ENCODE measurements at regions not wholly inside any gene's neighbourhood (a gene's known extent, or its start where the extent isn't known, plus 50 kb on each side); places are given as distances from the start of the nearest gene placed in this dataset.
"Not testable (repeated sequence)": the region's sequence is repeated elsewhere in the genome, so short reads cannot be mapped to it uniquely, and the experiment has no call there.

- DNase-seq: no peak
Observed at GRCh38 chr10:42988517-42989395, 88.1 kb upstream of the RET start.

DNA sequence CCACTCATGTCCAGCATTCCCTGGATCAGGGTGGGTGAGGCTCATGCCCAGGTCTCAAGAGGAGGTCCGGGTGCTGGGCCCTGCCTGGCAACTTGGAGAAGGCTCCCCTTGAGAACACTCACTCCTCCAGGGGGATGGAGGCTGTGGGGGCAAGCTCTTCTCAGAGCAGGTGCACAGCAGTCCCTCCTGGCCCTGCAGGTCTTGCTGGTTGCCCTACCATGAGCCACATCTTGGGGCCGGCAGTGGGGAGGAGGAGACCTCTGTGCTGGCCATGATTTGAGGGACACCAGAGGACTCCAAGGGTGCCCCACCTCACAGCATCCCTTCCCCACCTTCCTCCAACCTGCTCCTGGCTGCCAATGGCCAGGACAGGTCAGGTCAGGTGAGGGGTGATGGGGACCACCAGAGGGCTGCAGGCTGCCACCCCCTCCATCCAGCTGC lies 87.4 kb upstream of the RET start:
- DNase-seq: no peak

GRCh38 chr10:42990016-42990720 lies 86.7 kb upstream of the RET start:
- DNase-seq: no peak

GRCh38 chr10:42990721-42991441 lies 86.0 kb upstream of the RET start:
- DNase-seq: no peak

DNA sequence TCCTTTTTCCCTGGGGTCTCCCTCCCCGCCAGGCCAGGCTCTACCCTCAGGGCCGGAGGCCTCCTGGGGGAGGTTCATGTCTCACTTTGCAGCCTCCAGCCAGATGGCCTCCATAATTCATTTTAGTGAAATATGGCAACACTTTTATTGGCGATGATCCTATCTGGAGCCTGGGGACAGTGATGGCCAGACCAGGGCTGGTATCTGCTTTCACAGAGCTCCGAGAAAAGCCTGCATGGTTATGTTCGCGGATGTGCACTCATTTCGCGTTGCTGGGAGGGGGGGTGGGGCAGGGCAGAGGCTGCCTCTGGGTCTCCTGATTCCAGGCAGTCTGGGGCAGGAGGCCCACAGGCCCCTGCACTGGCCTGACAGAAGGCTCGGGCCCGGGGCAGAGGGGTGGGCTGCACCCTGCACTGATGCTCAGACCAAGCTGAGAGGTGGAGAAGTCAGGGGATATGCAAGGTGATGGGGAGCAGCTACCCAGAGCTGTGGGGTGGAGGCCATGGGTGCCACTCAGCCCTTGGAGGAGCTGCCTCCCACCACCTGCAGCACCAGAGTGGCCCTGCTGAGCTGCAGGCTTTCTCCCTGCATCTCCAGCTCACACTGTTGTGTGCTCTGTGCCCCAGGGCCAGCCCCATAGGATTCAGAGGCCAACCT lies 85.3 kb upstream of the RET start:
- no peak for DNase-seq

DNA sequence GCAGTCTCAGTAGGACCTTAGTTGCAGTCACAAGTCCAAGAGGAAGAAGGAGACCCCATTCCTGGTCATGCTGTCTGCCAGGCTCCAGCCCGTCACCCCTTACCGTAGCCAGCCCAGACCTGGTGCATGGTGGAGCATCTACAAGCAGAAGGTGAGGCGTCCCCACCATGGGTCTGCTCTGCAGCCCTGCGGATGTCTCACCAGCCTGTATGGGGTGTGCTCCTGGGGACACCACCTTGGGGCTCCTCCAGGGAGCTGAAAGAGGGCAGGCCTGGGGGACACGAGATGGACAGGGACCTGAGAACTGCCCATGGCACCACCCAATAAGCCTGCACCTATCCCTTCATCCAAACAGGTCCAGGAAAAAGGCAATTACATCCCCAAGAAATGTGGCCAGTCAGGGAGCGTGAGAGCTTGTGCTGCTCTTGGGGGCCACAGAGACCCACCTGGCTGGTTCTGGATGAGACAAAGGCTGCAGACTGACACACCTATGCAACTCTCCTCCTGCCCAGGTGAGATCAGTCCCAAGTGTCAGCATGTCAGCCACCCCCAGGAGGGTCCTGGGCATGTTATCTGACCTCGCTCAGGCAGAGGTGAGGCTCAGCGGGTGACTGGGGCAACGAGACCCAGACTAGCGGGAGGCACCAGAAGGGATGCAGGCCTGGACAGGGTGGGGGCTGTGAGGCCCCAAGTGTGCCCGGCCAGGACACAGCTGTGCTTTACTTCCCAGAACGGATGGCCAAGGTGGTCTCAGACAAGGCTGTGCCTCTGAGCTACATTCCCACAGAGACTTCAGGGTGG lies 84.5 kb upstream of the RET start:
- no peak for DNase-seq

GRCh38 chr10:42992957-42993390 lies 83.9 kb upstream of the RET start:
- DNase-seq: no peak

- DNase-seq: not testable (repeated sequence)
Observed at GRCh38 chr10:42994909-42995308, 82.0 kb upstream of the RET start.

DNA sequence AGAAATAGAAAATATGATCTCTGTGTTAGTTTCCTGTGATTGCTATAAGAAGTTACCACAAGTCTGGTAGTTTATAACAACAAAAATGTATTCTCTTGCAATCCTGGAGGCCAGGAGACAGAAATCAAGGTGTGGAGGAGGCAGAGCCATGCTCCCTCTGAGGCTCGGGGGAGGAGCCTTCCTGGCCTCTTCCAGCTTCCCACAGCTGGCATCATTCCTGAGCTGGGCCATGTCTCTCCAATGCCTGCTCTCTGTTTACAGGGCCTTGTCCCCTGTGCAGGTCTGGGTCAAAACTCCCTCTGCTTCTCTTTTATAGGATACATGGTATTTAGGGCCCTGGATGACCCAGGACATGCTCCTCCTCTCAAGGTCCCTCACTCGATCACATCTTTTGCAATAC lies 81.3 kb upstream of the RET start:
- no peak for DNase-seq

DNA sequence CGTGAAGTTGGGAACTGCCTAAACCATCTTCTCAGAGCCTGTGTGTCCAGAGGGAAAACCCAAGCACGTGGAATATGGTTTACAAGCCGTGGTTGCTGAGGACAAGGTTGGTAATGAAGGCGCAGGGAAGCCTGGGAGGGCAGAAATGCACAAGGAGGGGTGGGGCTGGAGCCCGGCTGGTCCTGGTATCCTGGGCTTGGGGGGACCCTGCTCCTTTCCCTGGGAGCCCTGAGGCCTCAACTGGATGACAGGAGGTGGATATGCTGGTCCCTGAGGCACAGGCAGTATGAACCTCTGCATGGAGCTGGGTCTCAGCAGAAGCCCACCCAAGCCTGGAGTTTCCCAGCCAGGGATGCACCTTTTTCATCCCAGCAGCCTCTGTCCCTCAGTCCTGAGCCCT lies 80.3 kb upstream of the RET start:
- no peak for DNase-seq

GRCh38 chr10:42997151-42997848 lies 79.6 kb upstream of the RET start:
- no peak for DNase-seq

DNA sequence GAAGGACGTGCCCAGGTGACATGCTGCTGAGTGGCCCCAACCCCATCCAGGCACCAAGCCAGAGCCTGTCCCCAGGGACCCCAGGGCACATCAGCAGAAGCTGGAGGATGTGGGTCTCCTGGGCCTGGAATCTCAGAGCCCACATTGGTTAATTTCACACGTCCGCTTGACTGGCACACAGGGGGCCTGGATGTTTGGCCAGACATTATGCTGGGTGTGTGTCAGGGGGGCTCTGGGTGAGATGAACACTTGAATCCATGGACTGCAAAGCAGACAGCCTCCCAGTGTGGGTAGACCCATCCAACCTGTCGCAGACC lies 79.1 kb upstream of the RET start:
- no peak for DNase-seq

DNA sequence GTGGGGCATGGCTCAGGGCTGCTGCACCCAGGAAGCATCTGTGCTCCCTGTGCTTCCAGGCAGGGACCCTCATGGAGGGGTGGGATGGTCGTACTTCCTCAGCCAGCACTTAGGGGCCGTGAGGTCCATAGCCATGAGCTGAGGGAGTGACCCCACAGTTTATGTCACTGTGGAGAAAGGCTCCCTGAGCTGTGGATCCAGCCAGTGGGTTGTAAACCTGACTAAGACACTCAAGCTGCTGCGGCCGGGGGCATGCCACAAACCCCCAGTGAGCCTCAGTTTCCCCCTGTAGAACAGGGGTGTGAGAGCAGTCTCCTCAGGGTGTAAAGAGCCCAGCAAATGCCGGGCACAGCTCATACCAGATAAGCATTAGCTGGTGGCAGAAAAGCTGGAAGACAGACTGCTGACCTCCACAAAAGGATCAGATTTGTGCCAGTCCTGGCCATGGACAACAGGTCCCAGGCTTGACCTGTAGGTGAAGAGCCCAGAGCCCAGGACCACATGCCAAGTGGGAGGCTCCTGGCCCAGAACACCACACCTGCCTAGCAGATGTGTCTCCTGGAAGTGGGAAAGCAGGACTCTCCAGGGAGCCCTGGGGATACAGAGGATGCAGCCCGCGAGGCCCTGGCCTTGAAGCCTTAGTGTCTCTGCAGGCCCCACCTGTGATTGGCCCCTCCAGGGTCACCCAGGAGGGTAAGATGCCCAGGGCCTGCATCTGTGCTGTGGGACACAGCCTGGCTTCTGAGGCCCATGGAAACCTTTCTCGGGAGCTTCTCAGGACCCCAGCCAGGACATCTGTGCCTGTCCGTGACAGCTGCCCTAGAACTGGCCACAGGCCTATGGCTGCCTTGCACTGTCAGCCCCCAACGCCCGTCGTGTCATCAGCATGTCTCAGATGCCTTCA lies 78.1 kb upstream of the RET start:
- DNase-seq: no peak

DNA sequence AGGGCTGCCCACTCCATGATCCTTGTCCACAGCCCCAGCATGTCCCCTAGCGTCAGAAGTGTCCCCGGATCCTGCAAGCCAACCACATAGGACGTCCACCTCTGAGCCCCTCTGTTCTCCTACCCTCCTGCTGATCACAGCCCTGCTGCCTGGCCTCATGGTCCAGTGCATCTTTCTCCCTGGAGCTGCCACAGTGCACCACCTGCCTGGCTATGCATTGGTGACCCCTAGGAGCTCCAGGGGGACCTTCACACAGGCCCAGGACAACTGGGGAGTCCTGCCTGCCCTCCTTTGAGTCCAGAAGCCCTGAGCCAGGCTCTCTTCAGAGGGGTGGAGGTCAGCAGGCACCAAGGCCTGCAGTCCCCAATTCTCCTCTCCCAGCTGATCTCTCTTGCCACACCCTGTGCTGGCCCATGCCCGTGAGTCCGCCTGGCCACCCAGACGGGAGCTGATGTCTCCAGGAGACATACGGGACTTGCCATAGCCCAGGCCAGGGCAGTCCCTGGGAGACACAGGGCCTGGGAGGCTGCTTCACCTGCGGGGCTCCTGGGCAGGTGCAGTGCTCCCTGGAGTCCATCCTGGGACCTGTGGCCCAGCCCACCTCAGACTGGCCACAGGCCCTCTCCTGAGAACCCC lies 77.4 kb upstream of the RET start:
- DNase-seq: no peak

- DNase-seq: no peak
Observed at GRCh38 chr10:43000021-43000411, 76.9 kb upstream of the RET start.

DNA sequence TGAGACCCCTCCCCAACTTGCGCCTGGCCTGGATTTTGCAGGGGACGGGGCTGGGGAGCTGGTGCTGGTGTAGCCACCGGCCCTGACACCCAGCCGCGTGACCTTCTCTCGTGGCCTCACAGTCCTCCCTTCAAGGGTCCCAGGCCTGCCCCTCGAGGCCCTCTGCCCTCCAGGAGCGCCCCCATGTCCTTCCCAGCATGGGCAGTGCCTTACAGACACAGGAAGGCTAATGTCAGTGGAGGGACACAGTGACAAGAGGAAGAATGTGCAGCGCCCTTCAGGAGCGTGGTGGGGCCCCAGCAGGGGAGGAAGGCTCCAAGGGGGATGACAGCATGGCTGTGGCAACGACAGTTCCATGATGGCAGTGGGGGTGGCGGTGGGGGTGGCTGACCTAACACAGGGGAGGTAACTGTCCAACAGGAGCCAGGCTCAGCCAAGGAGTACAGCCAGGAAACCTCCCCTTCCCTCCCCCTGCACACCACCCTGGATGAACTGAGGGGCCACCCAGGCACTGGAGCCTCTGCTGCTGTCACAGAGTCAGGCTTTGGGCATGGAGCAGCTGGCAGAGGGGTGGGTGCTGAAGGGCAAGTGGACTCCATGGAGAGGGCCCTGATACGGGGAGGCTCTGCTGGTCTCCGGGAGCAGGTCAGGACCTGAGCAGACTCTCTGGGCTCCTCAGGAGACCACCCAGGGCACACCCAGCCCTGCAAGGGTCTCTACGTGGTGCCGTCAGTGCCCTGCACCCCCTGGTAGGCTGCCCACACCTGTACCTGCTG lies 76.0 kb upstream of the RET start:
- DNase-seq: no peak

DNA sequence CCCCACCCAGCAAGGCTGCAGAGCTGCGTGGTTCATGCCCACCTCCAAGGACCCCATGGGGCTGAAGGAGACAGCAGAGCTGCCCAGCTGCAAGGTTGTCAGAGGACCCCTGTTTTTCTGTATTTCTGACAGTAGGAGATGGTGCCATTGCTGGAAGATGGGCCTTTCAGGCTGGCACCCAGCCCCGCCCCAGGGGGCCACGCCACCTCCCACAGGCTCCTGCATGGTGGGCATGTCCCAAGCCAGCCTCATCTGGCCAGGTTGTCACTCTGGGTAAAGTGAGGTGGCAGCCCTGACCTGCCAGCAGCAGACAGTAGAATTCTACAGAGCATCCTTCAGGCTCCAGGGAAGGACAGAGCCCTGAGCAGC lies 75.5 kb upstream of the RET start:
- no peak for DNase-seq

DNA sequence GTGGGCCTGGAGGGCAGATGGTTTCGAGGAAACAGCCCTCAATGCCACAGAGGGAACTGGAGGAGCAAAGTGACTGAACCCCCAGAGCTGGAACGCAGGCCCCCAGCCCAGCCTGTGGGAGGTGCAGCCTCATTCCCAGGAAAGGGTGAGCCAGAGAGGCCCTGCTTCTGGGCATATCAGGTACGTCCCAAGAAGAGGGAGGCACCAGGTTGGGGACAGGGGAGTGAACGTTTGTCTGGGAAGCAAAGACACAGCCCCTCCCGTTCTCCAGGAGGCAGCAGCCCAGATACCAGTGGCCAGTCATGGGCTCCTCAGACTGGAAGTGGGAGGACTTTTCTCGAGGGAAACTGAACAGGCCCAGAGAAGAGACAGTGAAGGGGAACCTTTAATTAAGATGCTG lies 74.3 kb upstream of the RET start:
- no peak for DNase-seq

DNA sequence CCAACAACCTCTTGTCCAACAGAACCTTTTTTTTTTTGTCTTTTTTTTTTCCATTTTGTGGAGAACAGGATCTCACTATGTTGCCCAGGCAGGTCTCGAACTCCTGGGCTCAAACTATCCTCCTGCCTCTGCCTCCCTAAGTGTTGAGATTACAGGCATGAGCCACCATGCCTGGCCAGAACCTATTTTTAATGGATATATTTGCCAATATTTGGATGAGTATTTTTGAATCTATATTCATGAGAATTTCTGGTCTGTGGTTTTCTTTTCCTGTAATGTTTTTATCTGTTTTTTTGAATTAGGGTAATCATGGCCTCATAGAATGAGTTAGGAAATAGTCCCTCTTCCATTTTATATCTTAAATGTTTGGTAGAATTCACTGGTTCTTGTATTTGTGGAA lies 70.4 kb upstream of the RET start:
- DNase-seq: no peak

All from CD4-positive, alpha-beta T cell treated with Interferon alpha-2 for 1 hour (primary cell).